Fibroblast of gingiva (primary cell): ENCODE measurements at regions not wholly inside any gene's neighbourhood (a gene's known extent, or its start where the extent isn't known, plus 50 kb on each side); places are given as distances from the start of the nearest gene placed in this dataset.

ENCODE experiments used
- DNase-seq: peaks from one replicate; pipeline ENCODE4 v3.0.0-alpha.2; 2011; ENCODE audit warnings: low read depth

DNA sequence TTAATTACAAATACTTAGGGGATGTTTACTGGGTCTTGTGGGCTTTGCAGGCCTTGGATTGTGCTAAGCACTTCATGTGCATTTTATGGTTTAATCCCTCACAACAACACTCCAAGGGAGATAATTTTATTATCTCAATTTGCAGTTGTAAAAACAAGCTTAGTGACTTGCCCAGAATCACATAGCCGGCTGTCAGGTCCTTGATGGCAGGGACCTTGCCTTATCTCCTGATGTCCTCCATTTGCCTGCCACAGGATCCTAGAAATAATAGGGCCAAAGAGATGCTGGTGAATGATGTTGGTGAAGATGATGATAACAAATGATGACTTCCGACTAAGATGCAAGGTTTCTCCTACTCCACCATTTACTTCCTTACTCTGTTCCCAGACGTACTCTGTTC is 385.4 kb downstream of the TMEM135 start:
- no peak for DNase-seq

DNA sequence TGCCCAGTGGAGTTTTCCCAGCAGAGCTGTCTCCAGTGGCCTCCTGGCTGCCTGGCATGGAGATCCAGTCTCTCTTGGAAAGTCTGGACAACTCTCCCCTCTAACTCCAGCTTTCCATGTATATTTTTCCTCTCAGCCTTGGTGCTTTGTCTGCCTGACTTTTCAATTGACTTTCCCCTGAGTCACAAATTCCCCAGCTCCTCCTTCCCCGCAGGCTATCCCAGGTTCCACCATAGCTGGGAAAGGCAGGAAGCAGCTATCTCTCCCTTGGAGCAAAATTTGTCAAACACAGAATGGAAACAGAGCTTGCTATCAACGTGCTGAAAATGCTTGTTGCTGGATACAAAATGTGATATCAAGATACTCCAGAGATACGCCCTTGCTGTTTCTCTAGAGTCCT is 384.8 kb downstream of the TMEM135 start:
- no peak for DNase-seq

DNA sequence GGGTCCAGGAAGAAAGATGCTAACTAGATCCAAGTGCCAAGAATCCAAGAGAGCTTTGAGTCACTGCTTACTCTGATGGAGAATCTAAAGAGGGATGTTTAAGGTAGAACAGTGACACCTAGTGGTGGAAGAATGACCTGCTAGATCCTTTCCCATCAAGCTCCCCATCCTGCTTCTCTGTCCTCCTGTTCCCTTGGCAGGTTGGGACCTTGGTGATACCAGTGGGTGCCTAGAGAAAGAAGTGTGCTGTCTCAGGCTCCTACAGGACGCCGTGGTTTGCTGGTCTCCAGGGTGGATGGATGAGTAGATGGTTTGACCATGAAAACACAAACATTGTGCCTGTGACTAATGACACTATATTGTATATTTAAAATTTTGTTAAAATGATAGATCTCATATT is 383.7 kb downstream of the TMEM135 start:
- peak; percentile 73 for DNase-seq

DNA sequence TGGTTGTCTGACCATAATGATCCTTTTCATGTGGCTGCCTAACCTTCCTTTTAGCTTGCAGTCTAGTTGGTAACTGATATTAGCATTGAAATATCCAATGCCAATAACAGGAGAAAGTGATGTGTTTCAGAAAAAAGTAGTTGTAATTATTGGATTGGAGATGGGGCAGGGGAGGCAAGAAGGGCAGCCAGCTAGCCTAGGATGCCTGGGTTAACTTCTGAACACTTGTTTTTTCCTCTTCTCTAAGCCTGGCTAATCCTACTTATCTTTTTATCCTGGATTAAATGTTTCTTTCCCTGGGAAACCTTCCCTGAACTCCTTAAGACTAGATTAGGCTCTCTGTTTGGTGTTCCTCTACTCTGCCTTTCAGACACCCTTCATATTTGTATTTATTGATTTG is 380.2 kb downstream of the TMEM135 start:
- no peak for DNase-seq

DNA sequence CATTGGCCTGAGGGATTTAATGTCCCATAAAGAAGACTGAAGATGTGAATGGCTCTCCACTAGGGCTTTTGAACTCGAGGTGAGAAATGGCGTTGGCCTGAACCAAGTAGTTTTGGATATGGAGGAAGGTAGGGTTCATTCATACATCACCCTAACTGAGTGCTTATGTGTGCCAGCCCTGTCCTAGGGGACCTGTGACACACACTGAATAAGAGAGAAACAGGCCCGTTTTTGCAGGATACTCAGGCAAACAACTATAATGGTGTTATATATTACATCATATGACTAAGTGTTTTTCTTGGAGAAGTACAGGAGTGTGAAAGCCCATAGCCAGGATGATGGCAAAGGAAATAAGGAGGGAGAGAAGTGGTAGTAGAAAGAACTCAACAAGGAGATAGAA is 368.1 kb downstream of the TMEM135 start:
- DNase-seq, result no peak

DNA sequence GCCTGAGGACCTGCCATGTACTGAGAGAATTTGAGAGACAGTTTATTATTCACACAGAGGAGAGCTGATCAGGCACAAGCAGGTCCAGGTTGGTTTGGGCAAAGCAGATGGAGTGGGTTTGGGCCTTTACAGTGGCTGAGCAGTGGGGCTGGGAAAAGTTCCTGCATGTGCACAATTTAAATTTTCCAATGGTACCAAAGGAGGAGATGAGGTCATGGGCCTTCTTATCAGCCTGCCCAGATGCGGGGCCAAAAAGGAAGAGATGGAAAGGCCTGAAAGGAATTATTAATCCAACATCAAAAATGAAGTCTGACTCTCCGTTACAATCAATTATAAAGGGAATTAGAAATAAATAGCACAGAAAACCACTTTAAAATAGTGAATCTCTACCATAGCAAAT is 367.6 kb downstream of the TMEM135 start:
- no peak for DNase-seq

DNA sequence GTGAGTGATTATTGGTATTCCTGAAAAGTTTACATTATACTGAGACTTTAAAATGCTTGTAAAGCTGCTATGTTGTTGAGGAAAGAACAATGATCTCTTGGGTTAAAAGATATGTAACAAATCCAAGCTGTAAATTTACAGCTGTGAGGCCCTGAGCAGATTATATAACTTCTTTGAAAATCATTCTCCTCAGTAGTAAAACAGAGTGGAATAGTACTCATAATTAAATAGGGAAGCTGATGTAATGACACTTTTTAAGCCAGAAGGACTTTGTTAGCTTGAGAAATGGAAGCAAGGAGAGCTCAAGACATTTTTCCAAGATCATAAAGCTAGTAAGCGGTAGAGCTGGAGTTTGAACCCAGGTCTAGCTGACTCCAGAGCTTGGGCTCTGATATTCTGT is 363.9 kb downstream of the TMEM135 start:
- DNase-seq, result no peak

DNA sequence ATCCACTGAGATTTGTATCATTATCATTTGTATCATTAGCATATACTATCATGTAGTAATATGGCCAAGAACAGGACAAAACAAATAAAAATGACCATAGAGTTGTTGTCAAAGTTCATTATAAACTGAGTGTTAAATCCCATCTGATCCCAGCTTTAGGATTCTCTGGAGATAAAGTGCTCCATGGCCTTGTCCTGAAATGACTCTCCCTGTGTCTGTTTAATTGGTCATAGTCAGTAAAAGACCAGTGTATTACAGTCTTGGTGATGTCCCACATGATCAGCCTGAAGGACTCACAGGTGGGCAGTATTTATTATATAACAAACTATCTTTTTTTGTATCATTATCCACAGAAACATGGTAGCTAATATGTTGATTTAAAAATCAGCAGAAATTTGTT is 361.6 kb downstream of the TMEM135 start:
- DNase-seq, result no peak

DNA sequence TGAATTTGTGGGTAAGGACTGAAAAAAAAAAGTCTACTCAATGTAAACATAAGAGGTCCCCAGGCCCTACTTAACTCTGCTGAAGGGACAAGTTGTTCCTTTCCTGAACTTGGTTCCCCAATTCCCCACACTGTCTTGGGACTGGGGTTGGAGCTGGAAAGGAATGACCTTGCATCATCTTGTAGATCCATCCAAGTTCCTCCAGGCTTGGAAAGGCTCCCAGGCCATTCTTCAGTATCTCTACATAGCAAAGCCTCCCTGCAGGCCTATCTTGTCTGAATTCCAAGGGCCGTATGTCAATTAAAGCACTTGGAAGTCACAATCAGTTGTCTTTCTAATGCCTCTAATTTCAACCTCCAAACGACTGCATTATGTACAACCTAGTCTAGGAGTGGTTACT is 361.2 kb downstream of the TMEM135 start:
- DNase-seq, result peak; percentile 45

DNA sequence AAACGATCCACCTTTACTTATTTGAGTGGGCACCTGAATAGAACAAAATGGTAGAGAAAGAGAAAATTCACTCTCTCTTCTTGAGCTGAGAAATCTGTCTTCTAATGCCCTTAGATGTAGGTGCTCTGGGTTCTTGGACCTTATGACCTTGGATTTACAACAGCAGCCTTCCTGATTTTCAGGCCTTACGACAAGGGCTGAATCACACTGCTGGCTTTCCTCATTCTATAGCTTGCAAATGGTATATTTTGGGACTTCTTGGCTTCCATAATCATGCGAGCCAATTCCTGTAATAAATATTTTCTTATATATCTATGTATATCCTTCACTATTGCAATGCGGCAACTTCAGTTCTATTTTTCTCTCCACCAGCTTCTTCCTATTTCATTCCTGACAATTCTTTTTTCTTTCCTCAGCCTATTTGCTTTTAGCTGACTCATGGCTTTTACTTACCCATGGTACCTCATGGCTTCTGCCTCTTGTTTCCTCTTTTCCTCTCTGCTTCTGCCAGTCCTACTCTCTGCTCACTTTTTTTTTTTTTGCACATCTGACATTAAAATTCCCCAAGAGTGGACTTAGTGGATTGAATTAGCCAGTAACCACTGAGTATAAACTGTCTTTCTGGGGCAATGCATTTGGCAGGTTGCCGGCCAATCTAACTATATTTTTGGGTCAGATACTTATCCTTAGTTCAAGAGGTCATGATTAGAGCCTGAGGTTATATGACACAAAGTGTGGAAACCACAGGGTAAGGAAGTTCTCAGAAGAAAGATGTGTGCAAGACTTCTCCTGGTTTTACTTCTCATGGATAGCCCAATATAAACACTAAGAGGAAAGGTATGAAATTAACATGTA is 359.5 kb downstream of the TMEM135 start:
- no peak for DNase-seq

DNA sequence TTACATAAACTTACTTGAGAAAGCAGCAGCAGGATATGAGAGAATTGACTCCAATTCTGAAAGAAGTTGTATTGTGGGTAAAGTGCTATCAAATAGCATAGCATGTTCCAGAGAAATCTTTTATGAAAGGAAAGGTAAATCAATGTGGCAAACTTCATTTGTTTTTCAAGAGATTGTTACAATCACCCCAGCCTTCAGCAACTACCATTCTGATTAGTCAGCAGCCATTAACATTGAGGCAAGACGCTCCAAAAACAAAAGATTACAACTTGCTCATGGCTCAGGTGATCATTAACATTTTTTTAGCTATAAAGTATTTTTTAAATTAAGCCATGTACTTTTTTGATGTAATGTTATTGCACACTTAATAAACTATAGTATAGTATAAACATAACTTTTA is 357.2 kb downstream of the TMEM135 start:
- no peak for DNase-seq

DNA sequence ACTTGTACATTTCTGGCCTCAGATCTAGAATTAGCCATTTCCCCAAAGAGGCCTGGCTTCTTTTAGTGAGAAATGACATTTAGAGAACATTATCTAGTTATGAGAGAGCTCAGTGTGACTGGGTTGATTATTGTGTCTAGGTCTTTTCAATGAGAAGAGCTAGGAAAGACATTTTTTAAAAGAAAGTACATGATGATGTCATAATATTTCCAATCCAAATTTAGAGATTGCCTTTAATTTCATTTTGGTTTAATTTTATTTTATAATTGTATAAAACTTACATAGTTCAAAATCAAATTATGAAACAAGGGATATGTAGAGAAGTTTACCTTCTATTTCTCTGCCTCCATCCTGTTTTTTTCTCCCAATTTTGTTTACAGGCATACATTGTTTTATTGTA is 354.9 kb downstream of the TMEM135 start:
- no peak for DNase-seq

DNA sequence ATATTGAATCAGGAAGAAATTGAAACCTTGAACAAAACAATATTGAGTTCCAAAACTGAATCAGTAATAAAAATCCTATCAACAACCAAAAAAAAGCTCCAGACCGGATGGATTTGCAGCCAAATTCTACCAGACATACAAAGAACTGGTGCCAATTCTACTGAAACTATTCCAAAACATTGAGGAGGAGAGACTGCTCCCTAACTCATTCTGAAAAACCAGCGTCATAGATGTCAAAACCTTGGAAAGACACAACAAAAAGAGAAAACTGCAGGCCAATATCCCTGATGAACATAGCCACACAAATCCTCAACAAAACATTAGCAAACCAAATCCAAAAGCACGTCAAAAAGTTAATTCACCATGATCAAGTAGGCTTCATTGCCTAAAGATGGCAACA is 353.8 kb downstream of the TMEM135 start:
- no peak for DNase-seq

DNA sequence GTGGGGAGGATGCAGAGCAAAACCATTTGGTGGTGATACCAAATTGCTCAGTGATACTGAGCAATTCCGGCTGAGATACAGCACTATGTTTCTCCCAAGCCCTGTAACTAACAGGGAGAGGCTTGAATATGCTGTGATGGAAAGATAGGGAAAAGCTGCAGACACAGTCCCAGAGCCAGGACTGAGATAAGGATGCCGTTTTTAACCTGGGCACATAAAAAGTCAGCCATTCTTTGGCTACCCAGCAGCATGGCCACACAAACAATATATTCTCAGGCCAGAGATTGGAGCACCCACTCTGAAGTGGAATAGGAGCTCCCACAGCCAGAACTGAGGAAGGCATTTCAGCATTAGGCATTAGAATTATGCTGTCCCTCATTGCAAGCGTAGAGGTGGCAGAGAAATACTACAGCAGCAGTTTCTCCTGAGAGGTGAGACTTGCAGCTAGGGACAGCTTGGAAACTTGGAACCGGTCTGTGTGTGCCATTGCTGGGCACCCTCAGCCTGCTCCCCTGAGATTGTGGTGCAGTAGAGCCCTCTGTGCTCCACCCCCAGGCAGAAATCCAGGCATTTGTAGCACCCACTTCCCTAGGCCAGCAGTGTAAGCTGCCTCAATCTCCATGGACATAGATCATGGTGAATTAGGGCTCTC is 346.5 kb downstream of the TMEM135 start:
- DNase-seq, result no peak

DNA sequence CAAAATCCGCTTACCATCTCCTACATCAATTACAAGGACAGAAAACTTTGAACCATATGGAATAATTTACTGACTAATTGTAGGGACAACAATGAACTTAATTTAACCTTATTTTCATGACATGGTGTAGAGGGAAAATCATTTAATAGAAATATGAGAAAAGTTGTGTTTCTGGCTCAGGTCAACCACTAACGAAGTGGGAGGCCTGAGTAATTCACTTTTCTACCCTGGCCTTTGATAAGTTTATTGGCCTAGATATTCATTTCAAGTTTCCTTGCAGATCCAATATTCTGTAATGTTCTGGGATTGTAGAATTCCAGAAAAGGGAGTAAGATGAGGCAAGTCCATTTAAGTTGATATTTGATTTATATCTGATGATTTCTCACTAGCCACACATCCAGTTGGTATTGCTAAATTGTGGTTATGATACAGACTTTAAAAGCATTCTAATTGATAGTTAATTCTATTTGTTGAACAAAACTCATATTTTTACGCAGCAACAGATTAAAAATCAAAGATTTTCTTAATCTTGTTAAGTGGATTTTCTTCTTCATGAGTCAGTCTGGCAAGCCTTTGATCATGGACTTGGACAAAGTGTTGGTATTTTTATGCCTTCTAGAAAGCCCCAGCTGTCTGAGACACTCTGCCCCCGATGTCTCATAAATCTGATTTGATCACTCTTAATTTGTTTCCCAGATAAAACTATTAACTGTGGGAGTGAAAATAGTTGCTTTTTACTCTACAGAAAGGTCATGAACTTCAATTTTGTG is 336.5 kb downstream of the TMEM135 start:
- DNase-seq, result no peak
